Cerebellar cortex (tissue), 1 donor: ENCODE measurements at regions not wholly inside any gene's neighbourhood (a gene's known extent, or its start where the extent isn't known, plus 50 kb on each side); places are given as distances from the start of the nearest gene placed in this dataset.
"Not testable (repeated sequence)": the region's sequence is repeated elsewhere in the genome, so short reads cannot be mapped to it uniquely, and the experiment has no call there.

ENCODE experiments used
- DNase-seq: peaks from one replicate; pipeline ENCODE4 v3.0.0-alpha.2; 2015; ENCODE audit warnings: low spot score

GRCh38 chr3:59502806-59503205 is 453.0 kb upstream of the CFAP20DC start:
- no peak for DNase-seq

- DNase-seq = no peak
Measured at GRCh38 chr3:59499954-59500353, 450.1 kb upstream of the CFAP20DC start.

- no peak for DNase-seq
Measured at GRCh38 chr3:59499000-59499399, 449.2 kb upstream of the CFAP20DC start.

- DNase-seq = no peak
Measured at GRCh38 chr3:59496250-59496649, 446.4 kb upstream of the CFAP20DC start.

- DNase-seq = not testable (repeated sequence)
Measured at GRCh38 chr3:59494969-59495368, 445.1 kb upstream of the CFAP20DC start.

GRCh38 chr3:59486520-59486919 is 436.7 kb upstream of the CFAP20DC start:
- DNase-seq = no peak

GRCh38 chr3:59483191-59483590 is 433.4 kb upstream of the CFAP20DC start:
- DNase-seq = no peak

GRCh38 chr3:59482684-59483083 is 432.9 kb upstream of the CFAP20DC start:
- no peak for DNase-seq

- no peak for DNase-seq
Measured at GRCh38 chr3:59481776-59482400, 432.1 kb upstream of the CFAP20DC start.

GRCh38 chr3:59480486-59480995 is 430.7 kb upstream of the CFAP20DC start:
- no peak for DNase-seq

- DNase-seq = no peak
Measured at GRCh38 chr3:59473636-59474035, 423.8 kb upstream of the CFAP20DC start.

GRCh38 chr3:59472541-59472940 is 422.7 kb upstream of the CFAP20DC start:
- no peak for DNase-seq

GRCh38 chr3:59469948-59470723 is 420.3 kb upstream of the CFAP20DC start:
- no peak for DNase-seq

GRCh38 chr3:59467476-59467875 is 417.7 kb upstream of the CFAP20DC start:
- DNase-seq = no peak

GRCh38 chr3:59464187-59464586 is 414.4 kb upstream of the CFAP20DC start:
- DNase-seq = no peak

GRCh38 chr3:59463253-59463652 is 413.4 kb upstream of the CFAP20DC start:
- no peak for DNase-seq

GRCh38 chr3:59460068-59460467 is 410.2 kb upstream of the CFAP20DC start:
- DNase-seq = no peak

- DNase-seq = no peak
Measured at GRCh38 chr3:59456852-59457485, 407.1 kb upstream of the CFAP20DC start.

- DNase-seq = no peak
Measured at GRCh38 chr3:59451800-59452746, 402.2 kb upstream of the CFAP20DC start.

GRCh38 chr3:59450946-59451763 is 401.3 kb upstream of the CFAP20DC start:
- no peak for DNase-seq

GRCh38 chr3:59450437-59450836 is 400.6 kb upstream of the CFAP20DC start:
- no peak for DNase-seq
